Mammary epithelial cell (primary cell): ENCODE measurements at regions not wholly inside any gene's neighbourhood (a gene's known extent, or its start where the extent isn't known, plus 50 kb on each side); places are given as distances from the start of the nearest gene placed in this dataset.

Experiments used
- CTCF ChIP-seq, 2 donors: IDR thresholded peaks in 1 of 2; conservative IDR thresholded peaks in 1 of 2; 2 replicates each; pipeline ENCODE4 v1.5.1; 2011 to 2012; ENCODE audit warnings: inconsistent platforms in 2 of 2, low read length in 2 of 2, mild to moderate bottlenecking in 2 of 2, control low read depth in 1 of 2, low read depth in 1 of 2; ENCODE audit not compliant: insufficient read depth in 1 of 2; ENCODE audit errors: extremely low read depth in 1 of 2
- EZH2 ChIP-seq: IDR thresholded peaks from 2 replicates; pipeline ENCODE4 v1.6.1; 2012; ENCODE audit warnings: low read length, inconsistent platforms, borderline replicate concordance

GRCh38 chr9:88751781-88752180 is 216.8 kb downstream of the NXNL2 start:
- TF ChIP-seq CTCF (conservative IDR thresholded peaks at IDR 0.05 in 1 of 2, IDR thresholded peaks at IDR 0.05 in 1 of 2; ENCODE audit: extremely low read depth in 1 of 2, insufficient read depth in 1 of 2, low read depth in 1 of 2, low read length in 2 of 2) (no peak), EZH2 (no peak)
